C4-2B (cell line): ENCODE measurements at regions not wholly inside any gene's neighbourhood (a gene's known extent, or its start where the extent isn't known, plus 50 kb on each side); places are given as distances from the start of the nearest gene placed in this dataset.

ENCODE experiments used
- CTCF ChIP-seq: fragments of 450-650 bp; conservative IDR thresholded peaks from 2 replicates; pipeline ENCODE4 v1.5.1; 2017; ENCODE audit warnings: mild to moderate bottlenecking
- ZFX ChIP-seq: fragments of 450-650 bp; IDR thresholded peaks from 2 replicates; pipeline ENCODE4 v1.6.1; 2017

GRCh38 chr5:174481737-174482136, 242.6 kb upstream of the MSX2 start:
- no peak for TF ChIP-seq ZFX
- TF ChIP-seq CTCF = no peak
